SK-N-MC (cell line): ENCODE measurements at regions not wholly inside any gene's neighbourhood (a gene's known extent, or its start where the extent isn't known, plus 50 kb on each side); places are given as distances from the start of the nearest gene placed in this dataset.

ENCODE experiments used
- EZH2 ChIP-seq: fragments of 200-600 bp; sonication (generic); IDR thresholded peaks from one replicate; pipeline ENCODE4 v1.6.1; 2017; ENCODE audit warnings: antibody characterized with exemption
- FOXP2 ChIP-seq: optimal IDR thresholded peaks from 2 replicates; pipeline ENCODE3; 2011; ENCODE audit warnings: mild to moderate bottlenecking, moderate library complexity; ENCODE audit not compliant: insufficient read depth; ENCODE audit errors: extremely low read length, control extremely low read depth
- POLR2AphosphoS5 ChIP-seq: IDR thresholded peaks from 2 replicates; pipeline ENCODE4 v1.6.1; 2012; ENCODE audit warnings: mild to moderate bottlenecking, low read depth, low read length, borderline replicate concordance

- TF ChIP-seq POLR2AphosphoS5 (no peak), EZH2 (no peak), FOXP2 (no peak)
These were observed 93.4 kb downstream of the IL12A start for GRCh38 chr3:160081958-160082533.
